ENCODE measurements at regions not wholly inside any gene's neighbourhood (a gene's known extent, or its start where the extent isn't known, plus 50 kb on each side); places are given as distances from the start of the nearest gene placed in this dataset.

DNA sequence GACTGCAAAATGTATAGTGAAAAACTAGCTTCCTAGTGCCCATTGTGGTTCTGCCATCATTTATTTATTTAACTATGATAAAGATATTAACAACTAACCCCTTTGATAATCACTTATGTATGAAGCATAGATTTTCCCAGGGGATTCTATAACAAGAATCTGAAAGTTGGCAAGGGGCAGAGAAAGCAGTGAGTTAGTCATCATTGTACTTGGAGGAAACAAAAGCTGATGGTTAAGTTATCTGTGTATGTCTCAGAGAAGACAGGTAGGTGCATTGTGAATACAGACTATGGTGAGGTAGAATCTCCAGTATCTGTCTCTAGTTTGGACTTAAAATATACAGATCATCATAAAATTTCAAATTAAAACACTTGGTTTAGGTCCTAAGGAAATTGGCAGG, 2159.1 kb upstream of the CELF4 start:
- ChIA-PET CTCF (ENCODE audit: partially characterized antibody) (interaction anchor here (0.8 kb wide), 1 partner anchor 9 kb away, joined by 5 read pairs; no protein-coding TSS in a partner anchor), POLR2A (ENCODE audit: partially characterized antibody) (no interaction called here)
- Histone ChIP-seq H3K79me1 (ENCODE audit: low read depth, low read length) (no peaks in the 10 kb centered on the region), H2BK15ac (ENCODE audit: low read length) (no peak overlapping the region), H3K27me3 (replicated peaks in 1 of 4; ENCODE audit: control insufficient read depth in 3 of 4, extremely low read depth in 1 of 4, insufficient read depth in 3 of 4, low read length in 3 of 4) (no peaks in the 10 kb centered on the region), H3K23me2 (ENCODE audit: low read depth, low read length) (no peaks in the 10 kb centered on the region), H2BK120ac (replicated peaks; ENCODE audit: low read depth, low read length) (no peak overlapping the region), H3K14ac (ENCODE audit: insufficient read length) (no peak overlapping the region), H3K4me2 (ENCODE audit: insufficient read depth in 1 of 2, low read depth in 2 of 2, low read length in 2 of 2) (no peak overlapping the region), H3K9me3 (ENCODE audit: insufficient read depth in 2 of 2, low read depth in 1 of 2, low read length in 1 of 2) (no peaks in the 10 kb centered on the region), H3K23ac (ENCODE audit: insufficient read length) (no peak overlapping the region), H3K79me2 (ENCODE audit: control insufficient read depth in 1 of 2, insufficient read depth in 2 of 2, low read length in 2 of 2) (no peaks in the 10 kb centered on the region), H3K9ac (replicated peaks in 1 of 4; ENCODE audit: extremely low read depth in 1 of 4, low read depth in 3 of 4, low read length in 3 of 4) (no peak overlapping the region), H3K4me1 (replicated peaks in 1 of 4; ENCODE audit: control insufficient read depth in 3 of 4, insufficient read depth in 4 of 4, low read length in 3 of 4) (peaks cover 0 to 3% (median 0%) of the 10 kb centered on the region in 4 experiments; a peak in 1 of 7 replicates), H4K8ac (ENCODE audit: extremely low read depth, insufficient read depth, low read length) (no peak overlapping the region), H3K18ac (ENCODE audit: extremely low read depth, low read length) (no peak overlapping the region), H4K20me1 (replicated peaks in 1 of 2; ENCODE audit: control insufficient read depth in 1 of 2, insufficient read depth in 2 of 2, low read length in 2 of 2) (no peaks in the 10 kb centered on the region), H3K36me3 (ENCODE audit: control insufficient read depth in 2 of 4, insufficient read depth in 4 of 4, low read length in 3 of 4) (no peaks in the 10 kb centered on the region), H3K56ac (replicated peaks; ENCODE audit: insufficient read length, low read depth, low read length) (no peak overlapping the region), H2BK12ac (ENCODE audit: low read depth, low read length) (no peak overlapping the region), H4K91ac (replicated peaks; ENCODE audit: insufficient read length, low read length) (no peak overlapping the region), H2BK5ac (ENCODE audit: low read depth, low read length) (no peak overlapping the region), H3K4me3 (ENCODE audit: extremely low read depth in 1 of 4, insufficient read depth in 2 of 4, low read depth in 3 of 4, low read length in 4 of 4) (no peak overlapping the region), H4K5ac (ENCODE audit: insufficient read length, low read depth, low read length) (no peak overlapping the region), H3K27ac (ENCODE audit: low read depth, low read length) (no peak overlapping the region), H2AK5ac (ENCODE audit: low read depth, low read length) (no peak overlapping the region), H2AFZ (ENCODE audit: low read length) (no peak overlapping the region), H3K4ac (replicated peaks; ENCODE audit: insufficient read length, low read depth, low read length) (no peak overlapping the region), H2BK20ac (ENCODE audit: low read length) (no peak overlapping the region)
- no peak for FAIRE-seq
- TF ChIP-seq POU5F1 (IDR thresholded peaks at IDR 0.05; ENCODE audit: low read depth, low read length) (no peak), BCL11A (IDR thresholded peaks at IDR 0.05; ENCODE audit: low read depth in 2 of 2, low read length in 2 of 2) (no peak), RNF2 (IDR thresholded peaks at IDR 0.05; ENCODE audit: borderline replicate concordance, low read depth, low read length, missing control alignments, poor library complexity, severe bottlenecking) (no peak), EP300 (IDR thresholded peaks at IDR 0.05; ENCODE audit: borderline replicate concordance in 1 of 2, low read depth in 2 of 2, low read length in 2 of 2) (no peak), CHD1 (IDR thresholded peaks at IDR 0.05; ENCODE audit: low read depth, low read length) (no peak), RFX5 (IDR thresholded peaks at IDR 0.05; ENCODE audit: borderline replicate concordance, low read depth, low read length) (no peak)
- DNase-seq (ENCODE audit: low read depth in 1 of 2, low spot score in 2 of 2), result no peak

Data from H1 (cell line).